Astrocyte (in vitro differentiated cells and primary cell): ENCODE measurements at regions not wholly inside any gene's neighbourhood (a gene's known extent, or its start where the extent isn't known, plus 50 kb on each side); places are given as distances from the start of the nearest gene placed in this dataset.
A peak's percentile ranks its signal among the peaks of the same experiment; 100 is the strongest.

Source experiments
- EZH2 ChIP-seq: IDR thresholded peaks from 2 replicates; pipeline ENCODE4 v1.6.1; 2012; ENCODE audit warnings: mild to moderate bottlenecking, low read length, inconsistent platforms; ENCODE audit not compliant: insufficient read depth
- TF ChIP-seq, protein P1 (sequence below): IDR thresholded peaks from 2 replicates; pipeline ENCODE4 v1.5.1; 2011; ENCODE audit warnings: low read depth, mild to moderate bottlenecking, inconsistent platforms, low read length, moderate library complexity; ENCODE audit not compliant: insufficient read depth

DNA sequence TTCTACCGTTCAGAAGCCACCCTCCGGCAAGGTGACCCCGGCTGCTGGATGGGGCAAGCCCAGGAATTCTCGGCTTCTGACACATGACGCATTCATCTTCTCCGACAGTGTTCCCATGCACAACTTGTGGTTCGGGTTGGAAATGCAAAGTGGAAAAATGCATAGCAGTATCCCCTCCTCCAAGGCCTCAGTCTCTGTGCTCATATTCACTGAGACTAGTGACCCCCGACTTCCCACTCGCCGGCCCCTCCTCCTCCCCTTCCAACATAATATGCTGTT lies 70.0 kb upstream of the NTM start:
- TF ChIP-seq, protein P1, sequence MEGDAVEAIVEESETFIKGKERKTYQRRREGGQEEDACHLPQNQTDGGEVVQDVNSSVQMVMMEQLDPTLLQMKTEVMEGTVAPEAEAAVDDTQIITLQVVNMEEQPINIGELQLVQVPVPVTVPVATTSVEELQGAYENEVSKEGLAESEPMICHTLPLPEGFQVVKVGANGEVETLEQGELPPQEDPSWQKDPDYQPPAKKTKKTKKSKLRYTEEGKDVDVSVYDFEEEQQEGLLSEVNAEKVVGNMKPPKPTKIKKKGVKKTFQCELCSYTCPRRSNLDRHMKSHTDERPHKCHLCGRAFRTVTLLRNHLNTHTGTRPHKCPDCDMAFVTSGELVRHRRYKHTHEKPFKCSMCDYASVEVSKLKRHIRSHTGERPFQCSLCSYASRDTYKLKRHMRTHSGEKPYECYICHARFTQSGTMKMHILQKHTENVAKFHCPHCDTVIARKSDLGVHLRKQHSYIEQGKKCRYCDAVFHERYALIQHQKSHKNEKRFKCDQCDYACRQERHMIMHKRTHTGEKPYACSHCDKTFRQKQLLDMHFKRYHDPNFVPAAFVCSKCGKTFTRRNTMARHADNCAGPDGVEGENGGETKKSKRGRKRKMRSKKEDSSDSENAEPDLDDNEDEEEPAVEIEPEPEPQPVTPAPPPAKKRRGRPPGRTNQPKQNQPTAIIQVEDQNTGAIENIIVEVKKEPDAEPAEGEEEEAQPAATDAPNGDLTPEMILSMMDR: peak; percentile 14
- TF ChIP-seq EZH2: no peak
